Right atrium auricular region (tissue), 2 donors: ENCODE measurements at regions not wholly inside any gene's neighbourhood (a gene's known extent, or its start where the extent isn't known, plus 50 kb on each side); places are given as distances from the start of the nearest gene placed in this dataset.

Experiments
- DNase-seq: peaks from one replicate; pipeline ENCODE4 v3.0.0-alpha.2; 2019; ENCODE audit warnings: low spot score
- H3K27ac ChIP-seq, 2 donors: fragments of 200-600 bp; sonication (generic); 1 replicate in 1 of 2; 2 replicates in 1 of 2; pipeline ENCODE4 v1.5.1; 2016 to 2019
- H3K27me3 ChIP-seq, 2 donors: fragments of 200-600 bp; sonication (generic); one replicate each; pipeline versions ENCODE4 v1.5.1 to v1.6.0; 2017 to 2019
- H3K36me3 ChIP-seq: fragments of 200-600 bp; sonication (generic); one replicate; pipeline ENCODE4 v1.5.1; 2016
- H3K4me1 ChIP-seq, 2 donors: fragments of 200-600 bp; sonication (generic); one replicate each; pipeline versions ENCODE4 v1.5.1 to v1.6.0; 2017 to 2019
- H3K4me3 ChIP-seq, 2 donors: fragments of 200-600 bp; sonication (generic); 1 replicate in 1 of 2; 2 replicates in 1 of 2; pipeline ENCODE4 v1.5.1; 2017 to 2019; ENCODE audit warnings: mild to moderate bottlenecking in 1 of 2, moderate library complexity in 1 of 2
- H3K9me3 ChIP-seq, 2 donors: fragments of 200-600 bp; sonication (generic); one replicate each; pipeline ENCODE4 v1.5.1; 2019
- TF ChIP-seq, protein P1 (sequence below), 2 donors: fragments of 200-600 bp; sonication (generic); IDR thresholded peaks; one replicate each; pipeline ENCODE4 v1.5.1; 2019; ENCODE audit warnings: antibody characterized with exemption in 2 of 2

DNA sequence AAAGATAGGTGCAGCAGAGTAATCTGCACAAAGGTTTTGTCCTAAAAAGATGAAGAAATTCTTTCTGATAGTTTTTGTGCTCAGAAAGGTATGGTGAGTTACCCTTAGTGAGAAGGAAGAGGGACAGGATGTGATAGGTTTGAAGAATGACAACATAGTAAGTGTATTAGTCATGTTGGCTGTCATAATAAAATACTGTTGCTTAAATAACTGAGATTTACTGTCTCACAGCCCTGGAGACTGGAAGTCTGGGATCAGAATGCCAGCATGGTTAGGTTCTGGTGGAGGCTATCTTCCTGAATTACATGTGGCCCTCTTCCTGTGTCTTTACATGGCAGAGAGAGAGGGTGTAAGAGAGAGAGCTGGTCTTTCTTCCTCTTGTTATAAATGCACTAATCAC, 965.2 kb downstream of the TTLL7 start:
- TF ChIP-seq, protein P1, sequence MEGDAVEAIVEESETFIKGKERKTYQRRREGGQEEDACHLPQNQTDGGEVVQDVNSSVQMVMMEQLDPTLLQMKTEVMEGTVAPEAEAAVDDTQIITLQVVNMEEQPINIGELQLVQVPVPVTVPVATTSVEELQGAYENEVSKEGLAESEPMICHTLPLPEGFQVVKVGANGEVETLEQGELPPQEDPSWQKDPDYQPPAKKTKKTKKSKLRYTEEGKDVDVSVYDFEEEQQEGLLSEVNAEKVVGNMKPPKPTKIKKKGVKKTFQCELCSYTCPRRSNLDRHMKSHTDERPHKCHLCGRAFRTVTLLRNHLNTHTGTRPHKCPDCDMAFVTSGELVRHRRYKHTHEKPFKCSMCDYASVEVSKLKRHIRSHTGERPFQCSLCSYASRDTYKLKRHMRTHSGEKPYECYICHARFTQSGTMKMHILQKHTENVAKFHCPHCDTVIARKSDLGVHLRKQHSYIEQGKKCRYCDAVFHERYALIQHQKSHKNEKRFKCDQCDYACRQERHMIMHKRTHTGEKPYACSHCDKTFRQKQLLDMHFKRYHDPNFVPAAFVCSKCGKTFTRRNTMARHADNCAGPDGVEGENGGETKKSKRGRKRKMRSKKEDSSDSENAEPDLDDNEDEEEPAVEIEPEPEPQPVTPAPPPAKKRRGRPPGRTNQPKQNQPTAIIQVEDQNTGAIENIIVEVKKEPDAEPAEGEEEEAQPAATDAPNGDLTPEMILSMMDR (IDR thresholded peaks at IDR 0.05), result no peak
- Histone ChIP-seq H3K4me3 (no peak overlapping the region), H3K36me3 (no peaks in the 10 kb centered on the region), H3K27ac (no peak overlapping the region), H3K4me1 (no peaks in the 10 kb centered on the region), H3K27me3 (no peaks in the 10 kb centered on the region), H3K9me3 (no peaks in the 10 kb centered on the region)
- no peak for DNase-seq

DNA sequence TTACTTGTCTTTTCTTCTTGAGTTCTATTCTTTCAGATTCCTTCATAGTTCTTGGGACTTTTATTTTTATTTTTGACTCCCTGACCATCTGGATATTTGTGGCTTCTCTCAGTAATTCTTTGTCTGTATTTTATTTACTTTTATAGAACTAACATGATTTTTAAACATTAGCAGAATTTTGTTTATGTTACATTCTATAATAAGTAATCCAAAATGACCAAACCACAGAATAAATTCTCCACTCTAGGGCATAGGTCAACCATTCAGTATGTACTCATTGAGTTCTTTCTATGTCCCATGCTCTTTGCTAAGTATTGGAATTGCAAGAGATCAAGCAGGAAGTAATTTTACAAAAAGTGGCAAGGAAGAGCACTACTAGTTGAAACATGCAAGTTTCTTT, 969.0 kb downstream of the TTLL7 start:
- Histone ChIP-seq H3K4me3 (no peak overlapping the region), H3K9me3 (no peaks in the 10 kb centered on the region), H3K4me1 (no peaks in the 10 kb centered on the region), H3K27ac (no peak overlapping the region), H3K27me3 (no peaks in the 10 kb centered on the region), H3K36me3 (no peaks in the 10 kb centered on the region)
- no peak for DNase-seq
- TF ChIP-seq, protein P1 (IDR thresholded peaks at IDR 0.05), result no peak

DNA sequence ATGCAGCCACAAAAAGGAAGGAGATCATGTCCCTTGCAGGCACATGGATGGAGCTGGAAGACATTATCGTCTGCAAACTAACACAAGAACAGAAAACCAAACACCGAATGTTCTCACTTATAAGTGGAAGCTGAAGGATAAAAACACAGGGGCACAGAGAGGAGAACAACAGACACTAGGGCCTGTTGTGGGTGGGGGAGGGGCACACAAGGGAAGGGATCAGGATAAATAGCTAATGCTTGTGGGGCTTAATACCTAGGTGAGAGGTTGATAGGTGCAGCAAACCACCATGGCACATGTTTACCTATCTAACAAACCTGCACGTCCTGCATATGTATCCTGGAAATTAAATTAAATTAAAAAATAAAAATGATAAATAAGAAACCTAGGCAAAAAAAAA, 969.9 kb downstream of the TTLL7 start:
- Histone ChIP-seq H3K27me3 (no peaks in the 10 kb centered on the region), H3K9me3 (no peaks in the 10 kb centered on the region), H3K4me1 (no peaks in the 10 kb centered on the region), H3K36me3 (no peaks in the 10 kb centered on the region), H3K4me3 (no peak overlapping the region), H3K27ac (no peak overlapping the region)
- TF ChIP-seq, protein P1 (IDR thresholded peaks at IDR 0.05), result no peak
- DNase-seq, result no peak

DNA sequence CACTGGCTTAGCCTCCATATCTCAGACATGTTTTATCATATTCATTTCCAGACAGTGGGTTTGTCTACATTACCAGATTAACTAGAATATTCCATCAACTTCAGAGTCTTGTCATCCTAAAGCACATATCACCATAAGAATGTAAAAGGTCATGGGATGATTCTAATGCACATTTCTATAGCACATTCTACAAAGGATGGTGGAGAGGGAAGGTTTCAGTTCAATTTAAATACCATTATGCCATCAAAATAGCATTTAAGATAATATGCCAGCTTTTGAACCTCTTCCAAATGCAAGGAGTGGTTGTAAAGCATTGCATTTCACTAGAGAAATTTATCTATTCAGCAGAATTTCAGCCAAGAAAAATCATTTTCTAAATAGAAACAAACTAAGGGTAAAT, 970.5 kb downstream of the TTLL7 start:
- Histone ChIP-seq H3K27ac (no peak overlapping the region), H3K4me3 (no peak overlapping the region), H3K27me3 (no peaks in the 10 kb centered on the region), H3K36me3 (no peaks in the 10 kb centered on the region), H3K9me3 (no peaks in the 10 kb centered on the region), H3K4me1 (no peaks in the 10 kb centered on the region)
- TF ChIP-seq, protein P1 (IDR thresholded peaks at IDR 0.05), result no peak
- DNase-seq, result no peak

DNA sequence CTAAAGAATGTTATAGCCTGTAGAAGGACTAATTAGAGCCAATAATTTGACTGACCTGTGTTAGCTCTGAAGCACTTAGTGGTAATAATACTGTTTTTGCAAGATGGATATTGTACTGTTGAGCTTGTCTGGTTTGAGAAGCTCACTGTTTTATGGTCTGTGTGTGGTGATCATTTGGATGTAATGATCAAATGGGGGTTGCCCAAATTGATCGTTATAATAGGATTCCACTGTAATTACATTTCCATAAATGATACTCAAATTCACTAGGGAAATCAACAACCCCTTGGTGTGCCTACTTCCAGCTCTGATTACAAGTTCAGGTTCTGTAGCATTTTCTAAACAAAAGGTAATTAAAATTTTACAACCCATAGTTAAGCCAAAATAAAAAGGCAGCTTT, 971.4 kb downstream of the TTLL7 start:
- Histone ChIP-seq H3K4me3 (no peak overlapping the region), H3K27ac (no peak overlapping the region)

DNA sequence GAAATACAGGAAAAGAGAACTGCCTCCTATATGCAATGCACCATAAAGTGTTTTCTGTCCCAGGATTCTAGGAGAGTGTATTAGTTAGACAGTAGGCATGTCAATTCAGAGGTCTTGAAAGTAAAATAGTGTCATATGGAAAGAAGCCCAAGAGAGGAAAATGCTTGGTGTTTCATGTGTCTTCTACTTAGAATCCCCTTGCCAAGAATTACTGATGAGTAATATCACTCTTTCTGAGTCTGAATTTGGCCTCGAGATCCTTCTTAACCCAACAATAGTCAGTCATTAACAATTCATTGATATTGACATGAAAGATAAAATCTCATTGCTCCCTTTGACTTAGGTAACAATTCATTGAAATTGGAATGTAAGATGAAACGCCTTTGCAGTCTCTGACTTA, 972.2 kb downstream of the TTLL7 start:
- no peaks in the 10 kb centered on the region for H3K36me3 ChIP-seq
- no peak overlapping the region for H3K27ac ChIP-seq
- DNase-seq, result no peak
- no peaks in the 10 kb centered on the region for H3K4me1 ChIP-seq
- H3K9me3 ChIP-seq, result no peaks in the 10 kb centered on the region
- no peaks in the 10 kb centered on the region for H3K27me3 ChIP-seq
- no peak overlapping the region for H3K4me3 ChIP-seq
- TF ChIP-seq, protein P1 (IDR thresholded peaks at IDR 0.05), result no peak

More for the DNA sequence above, 971.4 kb downstream of the TTLL7 start:
- Histone ChIP-seq H3K36me3 (no peaks in the 10 kb centered on the region), H3K4me1 (no peaks in the 10 kb centered on the region), H3K27me3 (no peaks in the 10 kb centered on the region), H3K9me3 (no peaks in the 10 kb centered on the region)
- TF ChIP-seq, protein P1 (IDR thresholded peaks at IDR 0.05), result no peak
- DNase-seq, result no peak
